Ecto neural progenitor cell (in vitro differentiated cells): ENCODE measurements at regions not wholly inside any gene's neighbourhood (a gene's known extent, or its start where the extent isn't known, plus 50 kb on each side); places are given as distances from the start of the nearest gene placed in this dataset.

ENCODE experiments used
- DNase-seq: peaks from one replicate; pipeline ENCODE4 v3.0.0-alpha.2; 2018; ENCODE audit warnings: low spot score

DNA sequence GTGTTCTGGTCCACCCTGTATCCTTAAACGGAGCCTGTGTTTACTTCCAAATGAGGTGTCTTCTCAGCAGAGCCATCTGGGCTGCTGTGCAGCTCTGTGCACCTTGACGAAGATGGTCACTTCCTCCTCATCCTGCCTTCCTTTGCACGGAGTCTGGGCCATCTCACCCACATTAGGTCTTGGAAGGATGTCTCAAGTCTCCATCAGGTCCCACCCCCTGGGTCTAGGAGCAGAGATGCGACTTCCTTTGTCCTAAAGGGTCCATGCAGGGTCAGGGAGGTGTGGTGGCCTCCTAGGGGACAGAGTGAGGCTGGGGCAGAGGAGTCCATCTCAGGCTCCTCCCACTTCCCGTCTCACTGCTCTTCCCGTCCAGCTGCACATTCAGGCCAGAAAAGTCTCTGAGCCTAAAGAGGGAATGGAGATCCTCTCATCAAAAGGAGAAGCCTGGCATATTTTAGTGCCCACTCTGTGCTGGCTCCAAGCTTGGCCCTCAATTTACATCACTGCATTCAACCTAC is 209.2 kb downstream of the MATN1 start:
- DNase-seq: peak; percentile 42

DNA sequence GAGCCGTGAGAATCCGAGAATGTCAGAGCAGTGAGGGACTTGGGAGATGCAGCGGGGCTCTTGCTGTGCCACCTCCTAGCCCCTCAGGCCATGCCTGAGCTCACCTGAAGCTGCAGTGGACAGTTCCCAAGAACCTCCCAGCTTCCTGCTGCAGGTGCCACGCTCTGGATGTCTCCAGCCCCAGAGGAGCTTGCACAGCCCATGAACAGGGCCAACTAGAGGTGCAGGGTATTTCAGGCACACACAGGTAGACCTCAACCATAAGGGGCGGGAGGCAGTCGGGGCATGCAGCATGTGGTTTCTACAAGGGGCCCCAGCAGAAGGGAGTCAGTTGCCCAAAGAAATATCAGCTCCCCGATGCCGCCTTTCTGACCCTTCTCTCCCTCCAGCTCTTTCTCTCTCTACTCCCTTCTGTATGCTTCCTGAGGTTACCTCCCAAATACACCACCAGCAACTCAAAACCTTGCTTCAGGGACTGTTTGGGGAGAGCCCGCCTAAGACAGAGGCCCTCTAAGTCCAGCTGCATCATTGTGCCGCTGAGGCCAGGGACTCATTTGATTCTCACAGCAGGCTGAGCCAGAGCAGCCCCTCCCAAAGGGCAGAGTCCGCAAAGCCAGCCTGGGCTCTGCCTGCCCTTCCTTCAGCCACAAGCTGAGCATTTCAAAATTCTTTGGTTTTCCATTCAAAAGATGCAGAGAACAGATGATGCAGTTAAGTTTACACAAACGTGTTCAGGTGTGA is 209.8 kb downstream of the MATN1 start:
- DNase-seq: peak; percentile 51

DNA sequence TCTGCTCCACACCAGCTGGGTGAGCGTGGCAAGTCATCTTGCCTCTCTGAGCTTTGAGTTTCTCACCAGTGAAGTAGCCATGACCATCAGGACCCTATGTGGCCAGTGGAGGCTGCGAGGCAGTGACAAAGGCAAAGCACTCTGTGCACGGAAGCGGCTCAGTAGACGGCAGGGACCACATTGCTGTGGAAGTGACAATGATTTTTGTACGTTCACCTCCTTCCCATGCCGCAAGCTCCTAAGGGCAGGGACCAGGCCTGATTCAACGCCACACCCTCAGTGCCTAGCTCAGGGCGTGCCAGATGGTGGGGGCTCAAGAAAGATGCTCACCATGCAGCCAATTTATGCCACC is 210.5 kb downstream of the MATN1 start:
- DNase-seq: peak; percentile 41

DNA sequence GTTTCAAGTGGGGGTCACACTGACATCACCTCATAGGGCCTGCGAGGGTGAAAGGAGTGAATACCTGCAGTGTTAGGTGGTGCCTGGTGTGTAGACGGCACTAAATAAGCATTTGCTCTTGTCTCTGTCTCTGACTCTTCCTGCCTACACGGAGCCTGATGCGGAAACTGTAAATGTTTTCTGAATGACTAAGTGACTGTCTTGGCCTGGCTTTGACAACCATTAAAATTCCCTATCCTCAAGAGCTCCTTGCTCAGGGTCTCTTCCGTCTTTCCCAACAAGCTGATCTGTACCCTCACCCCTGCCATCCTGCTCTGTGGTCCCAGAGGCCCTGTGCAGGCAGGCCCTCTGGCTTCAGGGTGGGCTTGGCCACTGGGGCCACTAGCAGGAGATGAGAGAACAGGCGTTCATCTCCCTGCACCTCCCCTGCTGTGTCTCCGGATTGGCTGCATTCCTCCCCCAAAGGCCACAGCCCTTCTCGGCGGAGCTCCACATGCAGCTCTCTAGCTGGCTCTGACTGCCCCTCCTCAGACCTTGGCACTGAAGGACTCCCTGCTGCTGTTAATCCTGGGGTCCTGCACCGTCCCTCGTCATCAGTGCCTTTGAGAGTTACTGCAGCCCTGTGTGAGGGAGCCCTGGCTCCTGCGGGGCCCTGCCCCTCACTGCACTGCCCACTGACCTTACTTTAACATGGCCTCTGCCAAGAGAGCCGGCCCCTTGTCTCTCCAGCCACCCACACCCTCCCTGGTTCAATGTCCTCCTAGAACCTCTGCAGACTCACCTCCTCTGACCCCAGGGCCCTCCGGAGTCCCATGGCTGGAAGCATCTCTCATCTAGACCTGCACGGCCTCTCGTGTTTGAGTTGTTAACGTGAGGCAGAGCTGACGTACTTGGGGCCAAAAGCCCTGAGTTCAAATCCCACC is 211.1 kb downstream of the MATN1 start:
- no peak for DNase-seq

DNA sequence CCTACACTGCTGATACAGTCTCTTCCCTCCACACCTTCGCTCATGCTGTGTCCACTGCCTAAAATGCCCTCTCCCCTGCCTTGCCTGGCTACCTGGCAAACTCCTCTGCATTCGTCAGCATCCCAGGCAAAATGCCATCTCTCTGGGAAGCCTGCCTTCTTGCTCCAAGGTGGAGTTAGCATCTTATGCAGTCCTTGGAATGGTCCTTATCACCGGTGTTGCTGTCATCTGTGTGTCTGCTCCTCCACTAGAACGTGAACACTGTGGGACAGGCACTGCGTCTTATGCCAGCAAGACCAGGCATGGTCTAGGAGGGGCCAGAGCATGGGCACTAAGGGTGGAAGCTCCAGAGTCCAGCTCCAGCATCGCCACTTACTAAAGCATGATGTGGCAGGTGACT is 211.8 kb downstream of the MATN1 start:
- DNase-seq: no peak

DNA sequence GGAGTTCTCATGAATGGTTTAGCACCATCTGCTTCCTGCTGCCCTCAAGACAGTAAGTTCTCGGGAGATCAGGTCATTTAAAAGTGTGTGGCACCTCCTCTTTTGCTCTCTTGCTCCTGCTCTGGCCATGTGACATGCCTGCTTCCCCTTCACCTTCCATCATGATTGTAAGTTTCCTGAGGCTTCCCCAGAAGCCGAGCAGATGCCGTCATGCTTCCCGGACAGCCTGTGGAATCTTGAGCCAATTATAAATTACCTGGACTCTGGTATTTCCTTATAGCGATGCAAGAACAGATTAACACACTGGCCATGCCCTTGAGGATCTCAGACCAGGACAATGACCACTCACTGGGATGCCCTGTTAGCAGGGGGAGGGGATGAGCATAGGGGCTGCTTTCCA is 212.3 kb downstream of the MATN1 start:
- peak; percentile 24 for DNase-seq

DNA sequence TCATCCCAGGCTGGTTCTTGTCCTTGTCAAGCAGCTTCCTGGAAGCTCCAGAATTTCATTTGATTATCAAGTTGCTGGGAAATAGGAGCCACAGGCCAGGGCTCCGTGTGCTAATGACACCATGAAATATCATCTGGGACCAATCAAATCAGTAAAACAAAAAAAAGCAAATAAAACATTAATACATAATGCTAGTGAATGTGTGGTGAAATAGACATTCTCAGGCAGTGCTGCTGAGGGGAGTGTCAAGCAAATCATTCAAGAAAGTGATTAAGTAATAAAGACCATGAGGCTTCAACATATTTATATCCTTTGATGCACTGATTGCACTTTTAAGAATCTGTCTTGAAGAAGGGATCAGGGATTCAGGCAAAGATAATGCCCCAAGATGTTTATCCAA is 213.7 kb downstream of the MATN1 start:
- DNase-seq: no peak

DNA sequence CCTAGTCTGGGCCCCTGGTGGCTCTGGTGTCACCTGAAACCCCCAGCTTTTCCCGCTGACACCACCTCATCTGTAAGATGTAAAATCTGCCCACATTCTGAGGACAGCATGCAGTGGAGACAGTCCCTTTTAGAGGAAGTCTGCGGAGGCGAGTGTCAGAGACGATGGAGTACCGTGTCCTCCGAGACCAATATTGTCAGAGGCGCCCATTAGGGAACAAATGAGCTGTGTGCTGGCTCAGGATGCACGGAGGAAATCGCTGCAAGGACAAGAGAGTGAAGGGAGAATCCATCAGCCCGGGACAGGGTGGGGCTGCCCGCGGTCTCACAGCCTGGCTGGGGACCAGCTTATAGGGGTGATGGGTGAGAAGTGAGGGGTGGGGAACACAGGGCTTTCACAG is 214.8 kb downstream of the MATN1 start:
- no peak for DNase-seq

DNA sequence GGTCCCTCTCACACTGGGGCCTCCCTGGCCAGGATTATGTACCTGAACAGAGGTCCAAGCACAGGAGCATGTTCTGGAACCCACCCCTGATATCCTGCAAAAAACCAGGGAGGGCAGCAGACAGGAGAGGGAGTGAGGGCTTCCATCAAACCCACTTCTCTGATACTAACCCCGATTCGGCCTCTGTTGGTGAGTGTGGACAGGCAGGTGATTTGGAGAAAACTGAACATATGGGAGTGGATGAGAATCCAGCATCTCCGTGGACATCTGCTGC is 215.3 kb downstream of the MATN1 start:
- no peak for DNase-seq

DNA sequence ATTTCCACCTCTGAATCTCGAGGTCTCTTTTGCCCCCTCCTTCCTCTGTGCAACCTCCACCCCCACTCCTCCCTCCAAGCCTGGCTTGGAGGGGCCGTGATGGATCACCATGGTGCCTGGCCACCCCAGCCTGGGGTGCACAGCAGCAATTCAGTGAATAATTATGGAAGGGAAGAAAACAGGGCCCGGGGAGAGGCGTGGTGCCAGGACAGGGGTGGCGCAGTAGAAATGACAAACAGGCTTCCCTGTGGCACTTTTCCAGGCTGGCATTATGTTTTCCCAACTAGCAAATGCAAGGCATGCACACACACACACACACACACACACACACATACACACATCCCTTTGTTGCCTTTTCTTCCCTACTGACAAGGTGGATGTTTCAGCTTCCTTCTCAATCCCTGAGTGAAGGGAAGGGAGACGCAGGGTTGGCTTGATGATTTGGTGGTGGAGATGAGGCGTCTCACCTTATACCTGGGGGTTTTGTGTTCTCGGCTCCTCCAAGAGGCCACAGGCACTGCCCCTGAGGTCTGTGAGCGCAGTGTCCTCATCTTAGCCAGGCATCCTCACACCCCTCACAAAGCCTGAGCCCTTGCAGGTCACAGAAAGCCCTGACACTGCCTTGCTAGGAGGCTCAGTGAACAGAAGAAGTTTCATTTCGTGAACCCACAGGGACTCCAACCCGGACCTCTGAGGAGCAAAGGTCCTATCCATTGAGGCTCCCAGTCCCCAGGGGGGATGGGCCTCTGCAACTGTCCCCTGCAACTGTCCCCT is 215.8 kb downstream of the MATN1 start:
- DNase-seq: peak; percentile 42

DNA sequence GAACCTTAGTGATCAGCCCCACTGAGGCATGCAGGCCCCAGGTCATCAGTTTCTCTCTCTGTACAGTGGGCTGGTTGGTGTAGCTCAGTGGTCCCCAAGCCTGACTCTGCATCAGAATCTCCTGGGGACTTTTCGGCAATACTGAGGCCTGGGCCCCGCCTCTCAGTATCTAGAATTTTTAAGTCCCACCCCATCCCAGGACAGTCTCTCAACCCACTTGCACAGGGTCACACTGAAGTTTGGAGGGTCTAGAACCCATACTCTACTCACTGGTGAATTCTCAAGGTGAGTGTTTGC is 216.4 kb downstream of the MATN1 start:
- DNase-seq: peak; percentile 28

DNA sequence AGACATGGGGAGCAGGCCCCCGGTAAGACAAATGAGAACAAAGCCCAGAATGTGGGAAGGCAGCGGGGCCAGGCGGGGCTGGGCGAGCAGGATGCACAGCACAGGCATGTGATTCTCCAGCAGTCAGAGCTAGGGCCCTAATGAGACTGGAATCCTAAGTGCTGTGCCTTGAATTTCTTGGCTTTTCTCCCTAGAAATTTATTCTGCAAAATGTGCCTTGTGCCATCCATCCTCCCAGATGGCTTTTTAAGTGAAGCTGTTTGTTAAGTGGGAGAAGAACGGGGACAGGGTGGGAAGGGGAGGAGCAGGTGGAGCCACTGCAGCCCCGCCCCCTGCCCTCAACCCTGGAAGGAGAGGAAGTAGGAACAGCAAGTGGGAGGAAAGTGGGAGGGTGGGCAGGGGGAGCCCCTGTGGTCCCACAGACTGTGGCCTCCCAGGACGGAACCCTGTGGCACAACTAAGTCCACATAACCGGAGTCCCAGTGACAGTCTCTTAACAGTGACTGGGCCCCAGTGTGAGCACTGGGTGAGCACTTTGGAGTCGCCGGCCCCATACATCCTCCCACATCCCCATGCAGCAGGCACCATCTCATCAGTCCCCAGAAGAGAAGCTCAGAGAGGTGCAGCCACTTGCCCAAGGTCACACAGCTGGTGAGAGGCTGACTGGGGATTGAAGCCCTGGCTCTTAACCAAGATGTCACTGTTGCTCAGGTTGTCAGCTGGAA is 216.9 kb downstream of the MATN1 start:
- DNase-seq: peak; percentile 43

DNA sequence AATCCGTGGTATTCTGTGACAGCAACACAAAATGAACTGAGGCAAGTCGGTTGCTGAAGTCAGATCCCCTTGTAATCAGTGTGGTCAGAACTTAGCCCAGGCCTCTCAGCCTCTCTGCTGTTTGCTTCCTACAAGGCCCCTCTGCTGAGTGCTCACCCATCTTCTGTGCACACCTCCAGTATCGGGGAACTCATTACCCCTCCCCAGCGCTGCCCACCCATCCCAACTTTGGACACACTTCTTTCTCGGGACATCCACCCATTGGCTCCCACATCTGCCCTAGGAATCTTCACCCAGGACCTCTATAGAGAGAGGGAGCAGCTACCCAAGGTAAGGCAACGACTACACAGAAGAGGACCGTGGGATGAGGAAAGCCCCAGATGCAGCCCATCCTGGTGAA is 217.5 kb downstream of the MATN1 start:
- peak; percentile 39 for DNase-seq

DNA sequence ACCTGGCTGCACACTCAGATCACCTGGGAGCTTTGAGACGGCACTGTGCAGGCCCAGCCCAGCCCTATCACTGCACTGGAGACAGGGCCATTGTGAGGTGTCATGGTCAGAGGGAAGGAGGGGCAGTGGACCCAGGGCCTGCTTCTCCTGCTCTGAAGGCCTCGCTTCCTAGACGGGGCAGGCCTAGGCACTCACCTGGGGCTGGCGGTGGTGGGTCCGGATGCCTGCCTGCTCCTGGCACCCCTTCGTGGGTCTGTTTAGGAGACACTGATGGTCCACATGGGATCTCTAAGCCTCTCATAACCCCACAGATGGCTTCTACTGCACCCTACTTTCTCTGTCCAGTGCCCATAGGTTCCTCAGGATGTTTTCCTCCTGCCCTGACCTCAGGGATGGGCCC is 230.9 kb downstream of the MATN1 start:
- DNase-seq: no peak

DNA sequence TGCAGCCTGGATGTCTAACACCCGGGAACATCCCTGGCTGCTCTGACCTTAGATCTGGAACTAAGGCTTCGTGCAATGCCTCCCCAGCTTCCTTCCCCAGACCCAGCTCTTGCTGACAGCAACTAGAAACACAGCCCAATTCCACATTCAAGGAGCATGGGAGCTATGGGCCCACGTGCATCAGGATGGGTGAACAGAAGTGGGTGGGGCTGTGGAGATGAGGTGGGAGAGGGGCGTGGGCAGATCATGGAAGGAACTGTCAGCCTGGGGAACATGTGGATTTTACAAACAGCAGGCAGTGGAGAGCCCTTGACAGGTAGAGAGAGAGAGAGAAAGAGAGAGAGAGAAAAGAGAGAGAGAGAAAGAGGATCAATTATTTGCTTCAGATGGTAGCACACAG is 231.6 kb downstream of the MATN1 start:
- no peak for DNase-seq

DNA sequence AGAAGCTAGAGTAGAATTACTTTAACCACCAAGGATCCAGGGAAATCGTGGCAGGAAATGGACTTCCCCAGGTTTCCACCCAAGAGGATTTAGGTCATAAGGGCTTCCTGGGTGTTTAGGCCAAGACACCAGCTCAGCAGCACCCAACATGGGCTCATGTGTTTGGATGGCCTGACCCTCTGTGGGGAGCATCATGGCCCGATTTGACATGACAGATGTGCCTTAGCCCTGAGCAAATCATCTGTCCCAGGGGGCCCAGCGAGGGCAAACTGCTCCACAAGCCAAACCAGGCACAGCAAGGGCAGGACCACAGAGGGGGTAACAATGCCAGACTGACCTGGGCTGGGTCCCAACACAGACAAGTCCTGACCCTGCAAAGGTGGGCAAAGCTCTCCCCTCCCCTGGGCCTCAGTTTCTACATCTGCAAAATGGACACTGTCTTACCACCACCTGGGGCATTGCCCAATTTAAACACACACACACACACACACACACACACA is 232.8 kb downstream of the MATN1 start:
- DNase-seq: no peak

DNA sequence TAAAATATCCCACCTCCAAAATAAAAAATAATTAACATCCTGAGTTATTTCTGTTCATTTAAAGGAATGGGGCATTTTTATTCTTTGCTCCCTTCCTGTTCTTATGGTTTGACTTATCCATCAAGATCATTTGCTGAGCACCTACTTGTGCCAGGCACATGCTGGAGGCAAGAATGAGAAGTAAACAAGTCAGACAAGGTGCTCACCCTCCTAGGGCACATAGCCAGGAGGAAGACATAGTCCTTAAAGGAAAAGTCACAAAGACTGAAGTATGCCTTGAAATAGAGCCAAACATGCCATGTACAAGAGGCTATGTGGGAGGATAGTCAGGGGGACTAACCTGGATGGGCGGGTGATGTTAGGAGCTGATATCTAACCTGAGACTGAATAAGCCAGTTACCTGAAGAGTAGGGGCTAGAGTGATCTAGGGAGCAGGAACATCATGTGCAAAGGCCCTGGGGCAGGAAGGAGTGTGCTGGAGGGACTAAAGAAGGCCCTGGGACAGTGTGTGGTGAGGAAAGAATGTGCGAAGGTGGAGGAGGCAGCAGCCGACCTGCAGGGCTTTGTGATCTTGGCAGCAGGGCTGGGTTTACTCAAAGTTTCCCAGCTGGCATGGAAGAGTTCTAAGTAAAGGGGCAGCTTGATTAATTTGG is 233.5 kb downstream of the MATN1 start:
- DNase-seq: no peak

DNA sequence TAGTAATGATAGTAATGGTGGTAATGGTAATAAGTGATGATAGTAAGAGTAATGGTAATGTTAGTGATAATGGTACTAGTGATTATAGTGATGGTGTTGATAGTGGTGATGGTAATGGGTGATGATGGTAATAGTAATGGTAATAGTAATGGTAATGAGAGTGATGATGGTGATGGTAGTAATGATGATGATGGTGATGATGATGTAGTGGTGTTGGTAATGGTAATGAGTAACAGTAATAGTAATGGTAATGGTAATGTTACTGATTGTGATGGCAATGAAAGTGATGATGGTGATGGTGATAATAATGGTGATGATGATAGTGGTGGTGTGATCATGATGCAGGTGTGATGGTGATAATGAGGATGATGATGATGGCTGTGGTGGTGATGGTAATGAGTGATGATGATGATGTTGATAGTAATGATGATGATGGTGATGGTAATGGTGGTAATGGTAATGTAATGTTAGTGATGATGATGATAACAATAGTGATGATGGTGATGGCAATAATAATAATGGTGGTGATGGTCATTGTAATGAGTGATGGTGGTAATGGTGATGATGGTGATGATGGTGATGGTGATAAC is 235.0 kb downstream of the MATN1 start:
- no peak for DNase-seq

DNA sequence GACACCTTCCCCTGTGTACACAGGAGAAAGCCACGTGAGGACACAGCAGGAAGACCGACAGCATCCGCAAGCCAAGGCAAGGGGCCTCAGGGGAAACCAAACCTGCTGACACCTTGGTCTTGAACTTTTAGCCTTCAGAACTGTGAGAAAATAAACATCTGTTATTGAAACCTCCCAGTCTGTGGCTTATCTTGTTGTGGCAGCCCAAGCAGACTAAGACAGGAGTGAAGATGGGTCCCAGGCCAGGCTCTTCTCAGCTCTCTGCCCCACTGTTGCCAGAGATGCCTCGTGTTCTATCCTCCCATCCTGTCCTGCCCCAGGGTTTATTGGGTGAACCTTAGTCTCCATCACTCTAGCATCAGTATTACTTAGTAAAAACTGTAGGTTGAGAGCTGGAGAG is 236.3 kb downstream of the MATN1 start:
- no peak for DNase-seq

DNA sequence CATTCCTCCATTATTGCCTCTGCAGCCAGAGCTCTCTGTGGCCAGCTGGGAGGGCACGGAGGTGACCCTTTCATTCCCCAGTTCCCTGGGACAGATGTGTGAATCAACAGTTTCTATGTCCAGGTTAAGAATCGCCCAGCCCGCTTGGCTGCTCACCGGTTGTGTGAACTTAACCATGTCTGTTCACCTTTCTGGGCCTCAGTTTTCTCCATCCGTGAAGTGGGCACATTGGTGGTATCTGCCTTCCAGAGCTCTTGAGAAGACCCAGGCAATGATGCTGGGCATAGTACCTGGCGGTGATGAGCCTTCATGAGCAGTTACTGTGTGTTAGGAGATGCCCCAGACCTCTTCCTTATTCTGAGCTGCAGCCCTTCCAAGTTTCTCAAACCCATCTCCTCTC is 238.3 kb downstream of the MATN1 start:
- DNase-seq: no peak

DNA sequence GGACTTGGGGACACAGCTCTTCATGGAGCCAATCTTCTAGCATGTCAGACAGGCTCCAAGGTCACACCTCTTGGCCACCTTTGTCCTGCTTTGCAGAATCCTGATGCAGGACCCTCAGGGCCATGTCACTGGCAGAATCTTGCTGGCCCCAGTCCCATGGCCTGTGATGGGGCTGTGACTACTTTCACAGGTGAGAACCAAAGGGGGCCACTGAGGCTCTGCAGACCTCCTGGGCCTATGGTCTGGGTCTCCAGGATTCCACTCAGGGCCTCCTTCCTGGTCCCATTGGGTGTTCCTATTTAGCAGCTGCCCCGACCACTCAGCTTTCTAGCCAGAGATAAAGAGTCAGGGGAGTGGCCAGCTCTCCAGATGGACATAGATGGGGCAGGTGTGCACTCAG is 238.7 kb downstream of the MATN1 start:
- no peak for DNase-seq
